ENCODE measurements at regions not wholly inside any gene's neighbourhood (a gene's known extent, or its start where the extent isn't known, plus 50 kb on each side); places are given as distances from the start of the nearest gene placed in this dataset.

DNA sequence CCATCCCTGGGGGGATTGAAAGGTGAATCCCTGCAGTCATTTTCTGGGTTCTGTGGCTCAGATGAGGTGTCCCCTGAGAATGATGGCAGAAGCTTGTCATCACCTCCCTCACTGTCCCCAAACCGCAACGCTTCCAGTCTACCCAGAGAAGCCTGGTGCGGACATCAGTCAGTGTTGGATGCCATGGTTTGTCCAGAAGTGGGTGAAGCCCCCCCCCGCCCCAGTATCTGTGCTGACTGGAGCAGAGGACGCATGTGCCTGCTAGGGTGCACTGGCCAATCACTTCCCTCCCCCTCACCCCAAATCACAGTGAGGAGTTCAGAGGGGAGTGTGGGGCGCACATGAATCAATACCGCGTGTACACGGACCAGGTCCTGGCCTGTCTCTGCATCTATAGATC lies 150.5 kb downstream of the TEX29 start:
- DNase-seq, result no peak
- Histone ChIP-seq H3K79me2 (ENCODE audit: low read length) (peaks cover 33% of the 10 kb centered on the region), H3K9me3 (replicated peaks; ENCODE audit: insufficient read depth, low read length) (no peaks in the 10 kb centered on the region), H3K9me2 (replicated peaks; ENCODE audit: insufficient read depth, low read length) (no peaks in the 10 kb centered on the region), H3K4me3 (ENCODE audit: low read length) (no peak overlapping the region), H3K27me3 (replicated peaks; ENCODE audit: insufficient read depth, low read length) (no peaks in the 10 kb centered on the region), H3K9ac (ENCODE audit: low read length) (no peak overlapping the region), H3K36me3 (replicated peaks; ENCODE audit: insufficient read depth, low read length) (no peaks in the 10 kb centered on the region), H4K20me1 (ENCODE audit: insufficient read depth, low read length) (no peaks in the 10 kb centered on the region), H3K27ac (ENCODE audit: low read length) (no peak overlapping the region), H3K4me1 (ENCODE audit: low read length) (no peaks in the 10 kb centered on the region), H3F3A (ENCODE audit: insufficient read depth, low read length) (no peaks in the 10 kb centered on the region), H2AFZ (ENCODE audit: low read length) (no peak overlapping the region), H3K4me2 (ENCODE audit: low read depth, low read length) (no peak overlapping the region)
- TF ChIP-seq EZH2phosphoT487 (IDR thresholded peaks at IDR 0.05; ENCODE audit: low read length) (no peak), EZH2 (optimal IDR thresholded peaks at IDR 0.05; ENCODE audit: low read depth, low read length) (no peak)
- TF ChIP-seq, protein P1, sequence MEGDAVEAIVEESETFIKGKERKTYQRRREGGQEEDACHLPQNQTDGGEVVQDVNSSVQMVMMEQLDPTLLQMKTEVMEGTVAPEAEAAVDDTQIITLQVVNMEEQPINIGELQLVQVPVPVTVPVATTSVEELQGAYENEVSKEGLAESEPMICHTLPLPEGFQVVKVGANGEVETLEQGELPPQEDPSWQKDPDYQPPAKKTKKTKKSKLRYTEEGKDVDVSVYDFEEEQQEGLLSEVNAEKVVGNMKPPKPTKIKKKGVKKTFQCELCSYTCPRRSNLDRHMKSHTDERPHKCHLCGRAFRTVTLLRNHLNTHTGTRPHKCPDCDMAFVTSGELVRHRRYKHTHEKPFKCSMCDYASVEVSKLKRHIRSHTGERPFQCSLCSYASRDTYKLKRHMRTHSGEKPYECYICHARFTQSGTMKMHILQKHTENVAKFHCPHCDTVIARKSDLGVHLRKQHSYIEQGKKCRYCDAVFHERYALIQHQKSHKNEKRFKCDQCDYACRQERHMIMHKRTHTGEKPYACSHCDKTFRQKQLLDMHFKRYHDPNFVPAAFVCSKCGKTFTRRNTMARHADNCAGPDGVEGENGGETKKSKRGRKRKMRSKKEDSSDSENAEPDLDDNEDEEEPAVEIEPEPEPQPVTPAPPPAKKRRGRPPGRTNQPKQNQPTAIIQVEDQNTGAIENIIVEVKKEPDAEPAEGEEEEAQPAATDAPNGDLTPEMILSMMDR (IDR thresholded peaks at IDR 0.05; ENCODE audit: low read length), result no peak

DNA sequence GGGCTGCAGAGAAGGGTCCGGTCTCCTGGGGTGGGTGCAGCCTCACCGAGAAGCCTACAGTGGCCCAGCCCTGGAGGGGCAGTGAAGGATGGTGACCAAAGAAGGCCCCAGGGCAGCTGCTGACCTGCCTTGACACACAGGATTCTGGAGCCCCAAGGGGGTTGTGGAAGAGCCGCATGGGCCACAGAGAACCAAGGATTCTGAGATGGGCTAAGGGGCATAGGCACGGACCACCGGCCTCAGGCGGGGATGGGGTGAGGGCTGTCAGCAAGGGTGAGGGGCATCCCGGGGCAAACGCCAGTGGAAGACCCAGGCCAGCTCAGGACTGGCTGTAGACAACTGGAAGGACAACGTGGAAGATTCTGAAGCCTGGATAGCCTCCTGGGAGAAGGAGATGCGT lies 151.6 kb downstream of the TEX29 start:
- TF ChIP-seq EZH2 (optimal IDR thresholded peaks at IDR 0.05; ENCODE audit: low read depth, low read length), result no peak
- no peak for TF ChIP-seq EZH2phosphoT487 (IDR thresholded peaks at IDR 0.05; ENCODE audit: low read length)
- TF ChIP-seq, protein P1 (IDR thresholded peaks at IDR 0.05; ENCODE audit: low read length), result no peak
- no peak overlapping the region for H3K4me2 ChIP-seq (ENCODE audit: low read depth, low read length)
- no peaks in the 10 kb centered on the region for H3K27me3 ChIP-seq (replicated peaks; ENCODE audit: insufficient read depth, low read length)
- no peak overlapping the region for H3K4me3 ChIP-seq (ENCODE audit: low read length)
- H3K9me3 ChIP-seq (replicated peaks; ENCODE audit: insufficient read depth, low read length), result no peaks in the 10 kb centered on the region
- no peaks in the 10 kb centered on the region for H4K20me1 ChIP-seq (ENCODE audit: insufficient read depth, low read length)
- no peaks in the 10 kb centered on the region for H3K9me2 ChIP-seq (replicated peaks; ENCODE audit: insufficient read depth, low read length)
- no peaks in the 10 kb centered on the region for H3F3A ChIP-seq (ENCODE audit: insufficient read depth, low read length)
- H2AFZ ChIP-seq (ENCODE audit: low read length), result no peak overlapping the region
- H3K9ac ChIP-seq (ENCODE audit: low read length), result no peak overlapping the region
- peaks cover 28% of the 10 kb centered on the region for H3K79me2 ChIP-seq (ENCODE audit: low read length)
- H3K4me1 ChIP-seq (ENCODE audit: low read length), result no peaks in the 10 kb centered on the region
- H3K36me3 ChIP-seq (replicated peaks; ENCODE audit: insufficient read depth, low read length), result no peaks in the 10 kb centered on the region
- no peak overlapping the region for H3K27ac ChIP-seq (ENCODE audit: low read length)
- no peak for DNase-seq

DNA sequence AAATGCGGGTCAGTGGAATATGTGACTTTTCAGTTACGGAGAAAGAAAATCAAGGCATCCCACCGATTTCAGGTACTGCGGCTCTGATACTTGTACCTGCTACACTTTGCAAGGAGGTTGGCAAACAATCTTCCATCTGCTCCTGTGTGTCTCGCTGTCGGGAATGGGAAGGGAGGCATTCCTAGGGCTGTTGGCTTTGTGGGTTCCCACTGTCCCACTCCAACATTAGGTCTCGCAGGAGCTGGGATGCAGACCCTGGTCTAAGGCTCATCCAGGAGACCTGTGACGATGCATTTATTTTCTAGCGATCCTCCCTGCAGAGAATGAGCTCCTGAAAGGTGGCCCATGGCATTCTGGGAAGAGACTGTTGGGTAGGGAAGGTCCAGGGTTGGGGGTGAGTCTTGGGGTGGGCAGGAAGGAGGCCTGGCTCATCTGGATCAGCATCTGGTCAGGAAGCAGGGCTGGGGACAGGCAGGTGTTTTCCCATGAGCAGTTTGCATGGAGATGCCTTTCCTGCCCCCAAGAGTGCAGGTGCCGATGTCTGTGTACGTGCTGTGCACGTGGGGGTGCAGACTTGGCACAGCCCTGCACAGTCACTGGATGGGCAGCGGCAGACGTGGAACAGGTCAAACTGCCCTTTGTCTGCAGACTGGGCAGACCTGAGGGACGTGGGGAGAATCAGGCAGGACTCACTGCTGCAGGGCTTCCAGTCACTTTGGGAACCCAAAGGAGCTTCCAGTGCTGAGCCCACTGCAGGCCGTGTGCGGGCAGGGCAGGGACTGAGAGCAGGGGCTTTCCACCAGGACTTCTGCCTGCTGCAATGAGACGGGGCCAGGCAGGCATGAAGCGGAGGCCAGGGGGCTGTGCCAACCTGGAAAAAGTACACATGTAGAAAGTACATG lies 152.4 kb downstream of the TEX29 start:
- no peak for DNase-seq
- Histone ChIP-seq H3K9me3 (replicated peaks; ENCODE audit: insufficient read depth, low read length) (no peaks in the 10 kb centered on the region), H3F3A (ENCODE audit: insufficient read depth, low read length) (no peaks in the 10 kb centered on the region), H3K4me2 (ENCODE audit: low read depth, low read length) (no peak overlapping the region), H2AFZ (ENCODE audit: low read length) (no peak overlapping the region), H3K36me3 (replicated peaks; ENCODE audit: insufficient read depth, low read length) (no peaks in the 10 kb centered on the region), H3K27me3 (replicated peaks; ENCODE audit: insufficient read depth, low read length) (no peaks in the 10 kb centered on the region), H3K4me3 (ENCODE audit: low read length) (no peak overlapping the region), H3K9ac (ENCODE audit: low read length) (no peak overlapping the region), H3K27ac (ENCODE audit: low read length) (no peak overlapping the region), H3K4me1 (ENCODE audit: low read length) (no peaks in the 10 kb centered on the region), H3K79me2 (ENCODE audit: low read length) (peaks cover 22% of the 10 kb centered on the region), H4K20me1 (ENCODE audit: insufficient read depth, low read length) (no peaks in the 10 kb centered on the region), H3K9me2 (replicated peaks; ENCODE audit: insufficient read depth, low read length) (no peaks in the 10 kb centered on the region)
- no peak for TF ChIP-seq EZH2 (optimal IDR thresholded peaks at IDR 0.05; ENCODE audit: low read depth, low read length)
- TF ChIP-seq EZH2phosphoT487 (IDR thresholded peaks at IDR 0.05; ENCODE audit: low read length), result no peak
- TF ChIP-seq, protein P1 (IDR thresholded peaks at IDR 0.05; ENCODE audit: low read length), result no peak
